ENCODE measurements at regions not wholly inside any gene's neighbourhood (a gene's known extent, or its start where the extent isn't known, plus 50 kb on each side); places are given as distances from the start of the nearest gene placed in this dataset.

- TF ChIP-seq CTCF (IDR thresholded peaks at IDR 0.05) (no peak), POLR2A (IDR thresholded peaks at IDR 0.05) (no peak)
Measured at GRCh38 chr5:113789769-113790168, 276.3 kb downstream of the YTHDC2 start.
